Peyer's patch (tissue), 4 donors: ENCODE measurements at regions not wholly inside any gene's neighbourhood (a gene's known extent, or its start where the extent isn't known, plus 50 kb on each side); places are given as distances from the start of the nearest gene placed in this dataset.
A peak's percentile ranks its signal among the peaks of the same experiment; 100 is the strongest.

ENCODE experiments used
- DNase-seq, 3 donors: peaks; one replicate each; pipeline ENCODE4 v3.0.0-alpha.2; 2017 to 2019
- H3K27ac ChIP-seq, 4 donors: fragments of 200-600 bp; sonication (generic); one replicate each; pipeline ENCODE4 v1.5.1; 2016 to 2019
- H3K27me3 ChIP-seq, 2 donors: fragments of 200-600 bp; sonication (generic); one replicate each; pipeline ENCODE4 v1.5.1; 2019
- H3K36me3 ChIP-seq, 3 donors: fragments of 200-600 bp; sonication (generic); one replicate each; pipeline ENCODE4 v1.5.1; 2016 to 2019
- H3K4me1 ChIP-seq, 4 donors: fragments of 200-600 bp; sonication (generic); one replicate each; pipeline ENCODE4 v1.5.1; 2016 to 2019
- H3K4me3 ChIP-seq, 4 donors: fragments of 200-600 bp; sonication (generic); 1 replicate in 3 of 4; 2 replicates in 1 of 4; pipeline ENCODE4 v1.5.1; 2016 to 2019; ENCODE audit warnings: mild to moderate bottlenecking in 1 of 4
- H3K9me3 ChIP-seq, 4 donors: fragments of 200-600 bp; sonication (generic); one replicate each; pipeline ENCODE4 v1.5.1; 2016 to 2019; ENCODE audit warnings: mild to moderate bottlenecking in 1 of 4
- CTCF ChIP-seq, 6 experiments: fragments of 450-650 bp in 4 of 6; fragments of 200-600 bp in 2 of 6; sonication (generic) in 1 of 6; IDR thresholded peaks; one replicate each; pipeline ENCODE4 v1.5.1; 2017 to 2019; ENCODE audit warnings: antibody characterized with exemption in 6 of 6, mild to moderate bottlenecking in 3 of 6, moderate library complexity in 1 of 6
- POLR2A ChIP-seq, 2 donors: fragments of 450-650 bp; IDR thresholded peaks; one replicate each; pipeline ENCODE4 v1.5.1; 2017; ENCODE audit warnings: antibody characterized with exemption in 2 of 2, mild to moderate bottlenecking in 2 of 2, moderate library complexity in 2 of 2

- H3K9me3 ChIP-seq = no peaks in the 10 kb centered on the region
- no peaks in the 10 kb centered on the region for H3K27me3 ChIP-seq
- no peaks in the 10 kb centered on the region for H3K36me3 ChIP-seq
- TF ChIP-seq POLR2A (IDR thresholded peaks at IDR 0.05) = no peak
- TF ChIP-seq CTCF (IDR thresholded peaks at IDR 0.05) = no peak
- H3K4me1 ChIP-seq = no peaks in the 10 kb centered on the region
- no peak for DNase-seq
- no peak overlapping the region for H3K27ac ChIP-seq
- no peak overlapping the region for H3K4me3 ChIP-seq
Measured at GRCh38 chr1:22268327-22268726, 125.4 kb upstream of the WNT4 start.

GRCh38 chr1:22271847-22272801 is 129.2 kb upstream of the WNT4 start:
- no peaks in the 10 kb centered on the region for H3K4me1 ChIP-seq
- peak in 1 of 3 donors; percentile 27 for DNase-seq
- TF ChIP-seq CTCF (IDR thresholded peaks at IDR 0.05) (no peak), POLR2A (IDR thresholded peaks at IDR 0.05) (no peak)
- H3K27ac ChIP-seq = no peak overlapping the region
- no peaks in the 10 kb centered on the region for H3K27me3 ChIP-seq
- no peak overlapping the region for H3K4me3 ChIP-seq
- H3K36me3 ChIP-seq = no peaks in the 10 kb centered on the region
- H3K9me3 ChIP-seq = no peaks in the 10 kb centered on the region

- peak in 1 of 3 donors; percentile 35 for DNase-seq
- Histone ChIP-seq H3K27me3 (no peaks in the 10 kb centered on the region), H3K36me3 (no peaks in the 10 kb centered on the region), H3K9me3 (no peaks in the 10 kb centered on the region), H3K27ac (no peak overlapping the region), H3K4me3 (no peak overlapping the region), H3K4me1 (no peaks in the 10 kb centered on the region)
- no peak for TF ChIP-seq POLR2A (IDR thresholded peaks at IDR 0.05)
- TF ChIP-seq CTCF (IDR thresholded peaks at IDR 0.05) = no peak
Measured at GRCh38 chr1:22273686-22274681, 131.1 kb upstream of the WNT4 start.

- Histone ChIP-seq H3K27ac (no peak overlapping the region), H3K4me3 (no peak overlapping the region), H3K9me3 (no peaks in the 10 kb centered on the region), H3K27me3 (no peaks in the 10 kb centered on the region), H3K36me3 (no peaks in the 10 kb centered on the region), H3K4me1 (no peaks in the 10 kb centered on the region)
- DNase-seq = no peak
- no peak for TF ChIP-seq POLR2A (IDR thresholded peaks at IDR 0.05)
- no peak for TF ChIP-seq CTCF (IDR thresholded peaks at IDR 0.05)
Measured at GRCh38 chr1:22275167-22275566, 132.3 kb upstream of the WNT4 start.

- Histone ChIP-seq H3K9me3 (no peaks in the 10 kb centered on the region), H3K4me3 (no peak overlapping the region), H3K36me3 (no peaks in the 10 kb centered on the region), H3K27me3 (no peaks in the 10 kb centered on the region), H3K4me1 (no peaks in the 10 kb centered on the region), H3K27ac (no peak overlapping the region)
- TF ChIP-seq CTCF (IDR thresholded peaks at IDR 0.05) = peak in 4 of 6 experiments; percentile 53 to 75 (median 71)
- TF ChIP-seq POLR2A (IDR thresholded peaks at IDR 0.05) = no peak
- peak; percentile 22 to 79 (median 68) for DNase-seq
Measured at GRCh38 chr1:22275626-22276395, 132.9 kb upstream of the WNT4 start.
